ENCODE measurements at regions not wholly inside any gene's neighbourhood (a gene's known extent, or its start where the extent isn't known, plus 50 kb on each side); places are given as distances from the start of the nearest gene placed in this dataset.

DNA sequence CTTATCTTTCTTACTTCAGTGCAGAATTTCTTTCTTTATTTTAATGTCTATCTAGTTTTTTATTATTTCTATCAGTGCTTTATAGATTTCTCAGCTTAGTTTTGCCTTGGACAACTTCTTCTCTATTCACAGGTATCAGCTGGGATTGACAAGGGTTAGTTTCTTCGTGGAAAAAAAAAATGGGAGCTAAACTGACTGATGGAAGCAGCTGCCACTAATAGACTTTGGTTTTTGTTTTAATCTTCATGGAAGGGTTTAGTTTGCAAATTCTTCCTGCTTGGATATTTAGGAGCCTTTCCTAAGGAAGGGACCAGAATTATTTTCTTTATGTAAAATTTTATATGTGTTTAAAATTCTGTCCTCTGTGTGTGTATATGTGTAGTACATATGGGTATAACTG is 306.1 kb upstream of the FMN2 start:
- TF ChIP-seq, protein P1, sequence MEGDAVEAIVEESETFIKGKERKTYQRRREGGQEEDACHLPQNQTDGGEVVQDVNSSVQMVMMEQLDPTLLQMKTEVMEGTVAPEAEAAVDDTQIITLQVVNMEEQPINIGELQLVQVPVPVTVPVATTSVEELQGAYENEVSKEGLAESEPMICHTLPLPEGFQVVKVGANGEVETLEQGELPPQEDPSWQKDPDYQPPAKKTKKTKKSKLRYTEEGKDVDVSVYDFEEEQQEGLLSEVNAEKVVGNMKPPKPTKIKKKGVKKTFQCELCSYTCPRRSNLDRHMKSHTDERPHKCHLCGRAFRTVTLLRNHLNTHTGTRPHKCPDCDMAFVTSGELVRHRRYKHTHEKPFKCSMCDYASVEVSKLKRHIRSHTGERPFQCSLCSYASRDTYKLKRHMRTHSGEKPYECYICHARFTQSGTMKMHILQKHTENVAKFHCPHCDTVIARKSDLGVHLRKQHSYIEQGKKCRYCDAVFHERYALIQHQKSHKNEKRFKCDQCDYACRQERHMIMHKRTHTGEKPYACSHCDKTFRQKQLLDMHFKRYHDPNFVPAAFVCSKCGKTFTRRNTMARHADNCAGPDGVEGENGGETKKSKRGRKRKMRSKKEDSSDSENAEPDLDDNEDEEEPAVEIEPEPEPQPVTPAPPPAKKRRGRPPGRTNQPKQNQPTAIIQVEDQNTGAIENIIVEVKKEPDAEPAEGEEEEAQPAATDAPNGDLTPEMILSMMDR (IDR thresholded peaks at IDR 0.05) = no peak
- no peak for TF ChIP-seq POLR2A (IDR thresholded peaks at IDR 0.05)

Measured in vagina (tissue), 2 donors.